ENCODE measurements at regions not wholly inside any gene's neighbourhood (a gene's known extent, or its start where the extent isn't known, plus 50 kb on each side); places are given as distances from the start of the nearest gene placed in this dataset.
"Not testable (repeated sequence)": the region's sequence is repeated elsewhere in the genome, so short reads cannot be mapped to it uniquely, and the experiment has no call there.

GRCh38 chr2:75853436-75853835, 142.7 kb upstream of the GCFC2 start:
- no peak for TF ChIP-seq ZFX (IDR thresholded peaks at IDR 0.05)
- TF ChIP-seq, protein P1, sequence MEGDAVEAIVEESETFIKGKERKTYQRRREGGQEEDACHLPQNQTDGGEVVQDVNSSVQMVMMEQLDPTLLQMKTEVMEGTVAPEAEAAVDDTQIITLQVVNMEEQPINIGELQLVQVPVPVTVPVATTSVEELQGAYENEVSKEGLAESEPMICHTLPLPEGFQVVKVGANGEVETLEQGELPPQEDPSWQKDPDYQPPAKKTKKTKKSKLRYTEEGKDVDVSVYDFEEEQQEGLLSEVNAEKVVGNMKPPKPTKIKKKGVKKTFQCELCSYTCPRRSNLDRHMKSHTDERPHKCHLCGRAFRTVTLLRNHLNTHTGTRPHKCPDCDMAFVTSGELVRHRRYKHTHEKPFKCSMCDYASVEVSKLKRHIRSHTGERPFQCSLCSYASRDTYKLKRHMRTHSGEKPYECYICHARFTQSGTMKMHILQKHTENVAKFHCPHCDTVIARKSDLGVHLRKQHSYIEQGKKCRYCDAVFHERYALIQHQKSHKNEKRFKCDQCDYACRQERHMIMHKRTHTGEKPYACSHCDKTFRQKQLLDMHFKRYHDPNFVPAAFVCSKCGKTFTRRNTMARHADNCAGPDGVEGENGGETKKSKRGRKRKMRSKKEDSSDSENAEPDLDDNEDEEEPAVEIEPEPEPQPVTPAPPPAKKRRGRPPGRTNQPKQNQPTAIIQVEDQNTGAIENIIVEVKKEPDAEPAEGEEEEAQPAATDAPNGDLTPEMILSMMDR (conservative IDR thresholded peaks at IDR 0.05): no peak
- H3K27ac ChIP-seq: no peak overlapping the region

GRCh38 chr2:75852639-75853038, 141.9 kb upstream of the GCFC2 start:
- TF ChIP-seq, protein P1 (conservative IDR thresholded peaks at IDR 0.05): no peak
- TF ChIP-seq ZFX (IDR thresholded peaks at IDR 0.05): no peak
- H3K27ac ChIP-seq: no peak overlapping the region

- TF ChIP-seq ZFX (IDR thresholded peaks at IDR 0.05): no peak
- TF ChIP-seq, protein P1 (conservative IDR thresholded peaks at IDR 0.05): no peak
- no peak overlapping the region for H3K27ac ChIP-seq
These were observed 136.0 kb upstream of the GCFC2 start for GRCh38 chr2:75846683-75847190.

GRCh38 chr2:75844651-75845050, 133.9 kb upstream of the GCFC2 start:
- no peak for TF ChIP-seq ZFX (IDR thresholded peaks at IDR 0.05)
- TF ChIP-seq, protein P1 (conservative IDR thresholded peaks at IDR 0.05): no peak
- H3K27ac ChIP-seq: no peak overlapping the region

DNA sequence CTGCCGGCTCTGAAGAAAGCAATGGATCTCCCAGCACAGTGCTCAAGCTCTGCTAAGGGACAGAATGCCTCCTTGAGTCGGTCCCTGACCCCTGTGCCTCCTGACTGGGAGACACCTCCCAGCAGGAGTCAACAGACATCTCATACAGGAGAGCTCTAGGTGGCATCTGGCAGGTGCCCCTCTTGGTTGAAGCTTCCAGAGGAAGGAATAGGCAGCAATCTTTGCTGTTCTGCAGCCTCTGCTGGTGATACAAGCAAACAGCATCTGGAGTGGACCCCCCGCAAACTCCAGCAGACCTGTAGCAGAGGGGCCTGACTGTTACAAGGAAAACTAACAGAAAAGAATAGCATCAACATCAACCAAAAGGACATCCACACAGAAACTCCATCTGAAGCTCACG, 123.9 kb upstream of the GCFC2 start:
- H3K27ac ChIP-seq: not testable (repeated sequence)

DNA sequence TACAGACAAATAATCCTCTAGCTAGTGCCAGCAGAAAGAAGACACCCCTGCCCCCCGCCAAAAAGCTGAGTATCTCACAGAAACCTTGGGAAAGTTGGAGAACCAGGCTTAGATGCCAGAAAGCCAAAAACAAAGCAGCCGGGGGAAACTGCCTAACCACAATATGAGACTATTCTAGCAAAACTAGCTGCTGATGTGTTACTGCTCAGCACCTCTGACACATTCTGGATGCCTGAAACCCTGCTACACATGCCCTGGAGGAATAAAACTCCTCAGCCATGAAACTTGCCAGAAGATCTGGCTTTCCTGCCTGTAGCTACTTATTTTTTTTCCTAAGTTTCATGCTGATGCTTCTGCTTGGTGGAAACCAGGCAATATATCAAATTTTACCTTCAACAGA, 122.7 kb upstream of the GCFC2 start:
- no peak for TF ChIP-seq ZFX (IDR thresholded peaks at IDR 0.05)
- TF ChIP-seq, protein P1 (conservative IDR thresholded peaks at IDR 0.05): no peak
- no peak overlapping the region for H3K27ac ChIP-seq

DNA sequence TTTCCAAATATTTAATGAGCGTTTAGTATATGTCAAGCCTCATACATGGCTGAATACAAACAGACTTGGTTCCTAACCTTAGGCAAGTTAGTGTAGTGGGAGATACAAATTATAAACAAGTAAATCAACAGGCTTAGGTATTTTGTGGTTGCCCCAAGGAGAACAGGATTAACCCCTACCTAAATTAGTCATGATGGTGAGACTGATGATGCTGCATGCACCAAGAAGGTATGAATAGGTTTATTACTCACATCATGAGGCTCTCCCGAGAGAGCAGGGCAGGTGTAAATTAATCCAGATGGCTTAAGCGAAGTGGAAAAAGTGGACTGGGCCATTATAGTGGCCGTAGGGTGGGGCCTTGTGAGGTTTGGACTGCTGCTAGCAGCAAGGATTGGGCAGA, 118.1 kb upstream of the GCFC2 start:
- TF ChIP-seq ZFX (IDR thresholded peaks at IDR 0.05): no peak
- TF ChIP-seq, protein P1 (conservative IDR thresholded peaks at IDR 0.05): no peak
- H3K27ac ChIP-seq: no peak overlapping the region

DNA sequence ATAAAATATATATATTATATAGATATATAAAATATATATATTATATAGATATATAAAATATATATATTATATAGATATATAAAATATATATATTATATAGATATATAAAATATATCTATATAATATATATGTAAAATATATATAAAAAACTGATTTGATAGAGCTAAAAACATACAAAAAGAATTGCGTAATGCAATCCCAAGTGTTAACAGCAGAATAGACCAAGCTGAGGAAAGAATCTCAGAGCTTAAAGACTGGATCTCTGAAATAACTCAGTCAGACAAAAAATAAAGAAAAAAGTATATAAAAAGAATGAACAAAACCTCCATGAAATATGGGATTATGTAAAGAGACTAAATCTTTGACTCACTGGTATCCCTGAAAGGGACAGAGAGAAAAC, 112.8 kb upstream of the GCFC2 start:
- H3K27ac ChIP-seq: not testable (repeated sequence)

GRCh38 chr2:75822336-75822735, 111.6 kb upstream of the GCFC2 start:
- no peak for TF ChIP-seq ZFX (IDR thresholded peaks at IDR 0.05)
- TF ChIP-seq, protein P1 (conservative IDR thresholded peaks at IDR 0.05): no peak

More at GRCh38 chr2:75822336-75822735, 111.6 kb upstream of the GCFC2 start:
- H3K27ac ChIP-seq: no peak overlapping the region

Data from C4-2B (cell line).